RWPE1 (cell line): ENCODE measurements at regions not wholly inside any gene's neighbourhood (a gene's known extent, or its start where the extent isn't known, plus 50 kb on each side); places are given as distances from the start of the nearest gene placed in this dataset.

Source experiments
- CTCF ChIA-PET: fragments of 350-600 bp; sonication (Branson Sonifier 250); formaldehyde crosslinking; extraction: SDS; loops from one replicate; lab custom pipeline; 2021; lab: Yijun Ruan, JAX
- POLR2A ChIA-PET: fragments of 400-600 bp; formaldehyde crosslinking; extraction: SDS; loops from one replicate; lab custom pipeline; 2020; ENCODE audit warnings: antibody characterized with exemption; ENCODE audit not compliant: low non-redundant PET; lab: Yijun Ruan, JAX
- DNase-seq: peaks from one replicate; pipeline ENCODE4 v3.0.0; 2012; ENCODE audit warnings: low spot score
- H3K27ac ChIP-seq: fragments of 450-650 bp; 2 replicates; pipeline ENCODE4 v1.5.1; 2017
- TF ChIP-seq, protein P1 (sequence below): fragments of 450-650 bp; conservative IDR thresholded peaks from 2 replicates; pipeline ENCODE4 v1.5.1; 2017; ENCODE audit warnings: low read depth, mild to moderate bottlenecking

DNA sequence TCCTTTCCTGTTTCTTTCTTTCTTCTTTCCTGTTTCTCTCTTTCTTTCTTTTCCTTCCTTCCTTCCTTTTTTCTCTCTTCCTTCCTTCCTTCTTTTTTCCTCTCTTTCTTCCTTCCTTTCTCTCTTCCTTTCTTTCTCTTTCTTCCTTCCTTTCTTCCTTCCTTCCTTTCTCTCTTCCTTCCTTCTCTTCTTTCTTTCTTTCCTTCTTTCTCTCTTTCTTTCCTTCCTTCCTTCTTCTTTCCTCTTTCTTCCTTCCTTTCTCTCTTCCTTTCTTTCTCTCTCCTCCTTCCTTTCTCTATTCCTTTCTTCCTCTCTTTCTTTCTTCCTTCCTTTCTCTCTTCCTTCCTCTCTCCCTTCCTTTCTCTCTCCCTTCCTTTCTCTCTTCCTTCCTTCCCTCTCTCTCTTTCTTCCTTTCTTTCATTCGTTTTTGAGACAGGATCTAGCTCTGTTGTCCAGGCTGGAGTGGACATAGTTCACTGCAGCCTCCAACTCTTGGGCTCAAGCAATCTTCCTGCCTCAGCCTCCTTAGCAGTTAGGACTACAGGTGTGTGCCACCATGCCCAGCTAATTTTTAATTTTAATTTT, 170.8 kb upstream of the GMDS start:
- TF ChIP-seq, protein P1, sequence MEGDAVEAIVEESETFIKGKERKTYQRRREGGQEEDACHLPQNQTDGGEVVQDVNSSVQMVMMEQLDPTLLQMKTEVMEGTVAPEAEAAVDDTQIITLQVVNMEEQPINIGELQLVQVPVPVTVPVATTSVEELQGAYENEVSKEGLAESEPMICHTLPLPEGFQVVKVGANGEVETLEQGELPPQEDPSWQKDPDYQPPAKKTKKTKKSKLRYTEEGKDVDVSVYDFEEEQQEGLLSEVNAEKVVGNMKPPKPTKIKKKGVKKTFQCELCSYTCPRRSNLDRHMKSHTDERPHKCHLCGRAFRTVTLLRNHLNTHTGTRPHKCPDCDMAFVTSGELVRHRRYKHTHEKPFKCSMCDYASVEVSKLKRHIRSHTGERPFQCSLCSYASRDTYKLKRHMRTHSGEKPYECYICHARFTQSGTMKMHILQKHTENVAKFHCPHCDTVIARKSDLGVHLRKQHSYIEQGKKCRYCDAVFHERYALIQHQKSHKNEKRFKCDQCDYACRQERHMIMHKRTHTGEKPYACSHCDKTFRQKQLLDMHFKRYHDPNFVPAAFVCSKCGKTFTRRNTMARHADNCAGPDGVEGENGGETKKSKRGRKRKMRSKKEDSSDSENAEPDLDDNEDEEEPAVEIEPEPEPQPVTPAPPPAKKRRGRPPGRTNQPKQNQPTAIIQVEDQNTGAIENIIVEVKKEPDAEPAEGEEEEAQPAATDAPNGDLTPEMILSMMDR: no peak
- ChIA-PET CTCF (no interaction called here), POLR2A (interaction anchor here (0.8 kb wide), 1 partner anchor 46 kb away, joined by 4 read pairs; no protein-coding TSS in a partner anchor)
- H3K27ac ChIP-seq: no peak overlapping the region
- no peak for DNase-seq

DNA sequence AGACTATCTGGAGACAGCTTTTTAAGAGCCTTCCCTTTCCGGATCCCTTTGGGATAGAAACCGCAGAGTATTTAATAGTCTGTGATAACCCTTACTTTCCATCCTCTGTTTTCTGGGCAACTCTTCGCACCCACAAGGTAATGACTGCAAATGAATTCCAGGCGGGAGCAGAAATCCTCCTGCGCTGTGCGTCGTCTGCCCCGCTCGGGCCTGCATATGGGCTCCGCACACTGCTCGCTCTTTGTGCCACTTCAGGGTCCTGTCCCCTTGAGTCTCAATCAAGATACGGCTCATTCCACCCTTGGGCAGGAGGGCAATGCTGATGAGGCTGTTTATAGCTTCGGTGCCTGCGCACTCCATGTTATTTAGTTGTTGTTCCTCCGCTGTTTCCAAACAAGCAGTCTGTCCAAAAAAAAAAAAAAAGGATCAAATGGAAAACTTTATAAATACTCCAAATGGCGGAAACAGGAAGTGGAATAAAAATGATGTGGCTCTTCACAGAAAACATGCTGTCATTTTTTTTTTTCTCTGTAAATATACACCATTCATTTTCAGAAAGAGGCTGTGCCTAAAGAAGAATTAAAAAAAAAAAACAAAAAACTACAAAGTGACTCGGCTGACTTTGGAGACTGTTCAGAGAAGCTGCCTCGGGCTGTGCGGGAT, 169.6 kb upstream of the GMDS start:
- TF ChIP-seq, protein P1: no peak
- no peak for DNase-seq
- POLR2A ChIA-PET: no interaction called here
- CTCF ChIA-PET: no interaction called here
- H3K27ac ChIP-seq: no peak overlapping the region

DNA sequence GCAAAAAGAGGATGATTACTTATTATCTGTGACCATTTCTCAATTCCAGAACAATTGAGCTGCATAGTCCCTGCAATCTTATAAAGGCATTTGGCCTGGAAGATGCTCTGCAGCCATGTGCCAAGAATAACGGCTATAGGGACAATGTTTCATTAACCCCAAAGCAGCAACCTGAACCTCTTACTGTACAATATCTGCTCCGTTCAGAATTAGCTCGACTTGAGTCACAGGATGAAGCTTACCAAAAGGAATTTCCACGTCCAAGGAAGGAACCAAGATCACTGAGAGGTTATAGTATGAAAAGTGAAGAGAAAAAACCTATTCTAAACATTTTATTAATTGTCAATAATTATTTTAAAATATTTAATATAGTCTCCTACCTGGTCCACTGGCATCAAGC, 167.3 kb upstream of the GMDS start:
- TF ChIP-seq, protein P1: no peak
- H3K27ac ChIP-seq: no peak overlapping the region
- ChIA-PET CTCF (no interaction called here), POLR2A (no interaction called here)
- no peak for DNase-seq

GRCh38 chr6:2410656-2411380, 165.4 kb upstream of the GMDS start:
- DNase-seq: no peak
- ChIA-PET CTCF (interaction anchor here (0.6 to 0.7 kb wide), 3 partner anchors 33 to 202 kb away, joined by 3 to 5 read pairs (median 4); no protein-coding TSS in a partner anchor), POLR2A (no interaction called here)
- TF ChIP-seq, protein P1: no peak
- no peak overlapping the region for H3K27ac ChIP-seq

GRCh38 chr6:2407525-2407924, 162.1 kb upstream of the GMDS start:
- DNase-seq: no peak
- ChIA-PET CTCF (interaction anchor here (0.6 to 0.9 kb wide), 2 partner anchors 41 to 225 kb away, joined by 3 to 4 read pairs; no protein-coding TSS in a partner anchor), POLR2A (no interaction called here)
- TF ChIP-seq, protein P1: no peak
- no peak overlapping the region for H3K27ac ChIP-seq

GRCh38 chr6:2404211-2404929, 159.0 kb upstream of the GMDS start:
- no peak overlapping the region for H3K27ac ChIP-seq
- POLR2A ChIA-PET: no interaction called here
- DNase-seq: no peak
- CTCF ChIA-PET: no interaction called here
- TF ChIP-seq, protein P1: no peak
